ENCODE measurements at regions not wholly inside any gene's neighbourhood (a gene's known extent, or its start where the extent isn't known, plus 50 kb on each side); places are given as distances from the start of the nearest gene placed in this dataset.
"Not testable (repeated sequence)": the region's sequence is repeated elsewhere in the genome, so short reads cannot be mapped to it uniquely, and the experiment has no call there.

DNA sequence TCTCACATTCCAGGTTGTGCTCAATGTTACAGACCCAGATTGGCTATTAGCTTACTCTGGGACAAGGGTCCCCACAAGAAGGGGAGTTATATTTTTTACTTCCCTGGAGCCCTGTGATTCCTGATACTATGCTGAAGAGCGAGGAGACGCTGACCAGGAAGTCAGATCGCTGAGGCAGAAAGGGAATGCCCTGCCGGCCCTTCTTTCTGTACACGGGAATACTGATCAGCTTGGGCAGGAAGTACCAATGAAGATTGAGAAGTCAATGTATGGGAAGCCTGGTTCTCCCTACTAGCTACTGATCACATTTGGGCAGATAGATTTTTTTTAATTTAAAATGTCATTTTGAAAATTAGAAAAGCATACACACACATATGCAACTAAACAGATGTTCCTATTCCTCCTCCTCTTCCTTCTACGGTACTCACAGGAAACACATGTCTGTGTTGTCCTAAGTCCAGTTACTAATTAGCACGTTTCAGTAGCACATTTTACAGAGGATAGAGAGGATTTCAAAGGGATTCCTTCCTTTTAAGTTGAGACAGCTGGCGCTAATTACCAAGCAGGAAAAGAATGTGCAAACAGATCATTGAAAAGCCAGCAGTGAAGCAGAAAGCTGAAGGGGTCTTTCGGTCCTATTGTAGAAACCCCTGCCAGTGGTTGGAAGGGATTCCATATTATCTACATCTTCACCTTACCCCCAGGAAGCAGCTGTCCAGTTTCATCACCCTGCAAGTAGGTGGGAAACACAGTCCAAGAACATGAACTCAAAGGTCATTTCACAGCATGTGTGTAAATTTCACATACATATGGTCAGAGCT, 292.4 kb downstream of the DUSP6 start:
- no peak for DNase-seq (ENCODE audit: low read depth)

DNA sequence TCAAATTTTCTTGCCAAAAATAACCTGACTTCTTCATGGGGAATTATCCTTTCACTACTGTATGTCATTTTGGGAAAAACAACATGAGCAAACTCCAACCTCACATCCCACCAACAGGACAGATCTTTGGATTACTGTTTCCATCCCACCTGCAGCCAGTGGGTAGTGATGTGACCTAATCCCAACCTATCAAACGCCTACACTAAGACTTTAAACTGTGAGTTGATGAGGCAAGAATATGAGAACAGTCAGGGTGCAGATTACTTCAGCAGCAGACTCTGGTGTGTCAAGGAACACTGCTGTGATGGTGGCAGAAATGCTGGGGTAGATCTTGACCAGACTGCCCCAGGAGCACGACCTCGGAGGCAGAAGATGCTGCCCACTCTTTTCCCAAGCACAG, 293.2 kb downstream of the DUSP6 start:
- no peak for DNase-seq (ENCODE audit: low read depth)

DNA sequence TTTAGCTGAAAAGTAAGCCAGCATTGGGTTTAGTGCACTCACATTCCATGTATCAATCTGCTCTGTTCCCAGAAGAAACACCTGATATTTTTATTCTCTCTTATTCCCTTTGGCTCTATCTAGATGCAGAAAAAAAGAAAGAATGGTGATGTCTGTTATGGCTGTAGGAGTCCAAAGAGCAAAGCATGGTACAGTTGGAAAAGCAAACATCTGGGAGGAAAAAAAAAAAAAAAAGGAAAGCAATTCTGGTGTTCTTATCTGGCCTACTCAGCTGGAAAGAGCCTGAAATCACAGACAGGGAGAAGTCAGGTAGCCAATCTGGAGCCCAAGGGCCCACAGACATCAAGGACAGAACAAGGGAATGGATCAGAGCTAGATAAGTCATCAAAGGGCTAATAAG, 293.9 kb downstream of the DUSP6 start:
- DNase-seq (ENCODE audit: low read depth): no peak

DNA sequence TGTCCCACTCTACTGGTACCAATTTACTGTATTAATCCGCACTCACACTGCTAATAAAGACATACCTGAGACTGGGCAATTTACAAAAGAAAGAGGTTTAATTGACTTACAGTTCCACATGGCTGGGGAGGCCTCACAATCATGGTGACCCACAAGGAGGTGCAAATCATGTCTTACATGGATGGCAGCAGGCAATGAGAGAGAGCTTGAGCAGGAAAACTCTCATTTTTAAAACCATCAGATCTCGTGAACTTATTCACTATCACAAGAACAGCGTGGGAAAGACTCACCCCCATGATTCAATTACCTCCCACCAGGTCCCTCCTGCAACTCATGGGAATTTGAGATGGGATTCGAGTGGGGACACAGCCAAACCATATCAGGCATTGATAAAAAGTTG, 298.5 kb downstream of the DUSP6 start:
- DNase-seq (ENCODE audit: low read depth): not testable (repeated sequence)

DNA sequence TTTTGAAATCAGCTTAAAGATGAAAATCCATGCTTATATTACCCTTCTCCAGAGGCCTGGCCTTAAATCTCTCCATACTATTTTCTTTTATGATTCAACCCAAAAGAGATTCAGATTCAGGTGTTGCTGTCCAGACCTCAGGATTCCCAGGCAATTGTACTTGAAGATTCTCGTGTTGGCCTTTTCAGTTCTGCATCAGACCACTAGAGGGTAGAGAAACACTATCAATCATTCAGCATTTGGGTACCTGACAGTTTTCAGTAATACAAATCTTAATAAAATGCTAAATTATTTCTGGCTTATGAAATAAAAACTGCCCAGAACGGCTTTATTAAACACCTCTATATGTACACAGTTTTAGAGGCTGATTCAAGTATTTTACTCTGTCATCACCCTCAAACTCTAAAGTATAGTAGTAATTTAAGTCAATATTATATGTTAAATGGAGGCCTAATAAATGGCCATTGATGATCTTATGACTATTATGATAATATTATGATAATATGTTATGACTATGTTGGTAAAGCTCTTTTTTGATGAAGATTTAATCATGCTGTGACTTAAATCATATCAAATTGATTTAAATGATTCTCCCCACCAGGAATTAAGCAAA, 301.1 kb downstream of the DUSP6 start:
- no peak for DNase-seq (ENCODE audit: low read depth)

DNA sequence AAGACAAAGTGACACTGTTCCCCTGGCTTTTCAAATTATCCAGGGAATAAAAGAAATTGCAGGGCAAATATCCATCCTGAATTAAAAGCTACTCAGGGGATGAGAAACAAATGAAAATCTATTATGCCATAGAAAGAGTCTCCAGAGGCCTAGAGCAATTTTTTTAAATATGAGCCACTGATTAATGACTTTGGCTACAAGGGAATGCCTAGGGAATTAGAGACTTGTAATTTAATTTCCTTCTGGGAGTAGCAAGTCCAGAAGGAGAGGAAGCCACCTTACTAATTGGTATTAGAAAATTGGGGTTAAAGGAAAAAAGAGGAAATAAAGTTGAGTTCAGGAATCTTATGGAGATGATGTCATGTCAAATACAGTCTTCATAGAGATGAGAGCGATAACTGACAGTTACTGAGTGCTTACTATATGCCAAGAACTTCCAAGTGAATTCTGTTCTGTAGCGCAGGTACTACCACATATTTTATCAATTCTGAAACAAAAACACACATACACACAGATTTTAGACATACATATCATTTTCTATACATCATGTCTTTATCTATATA, 304.4 kb downstream of the DUSP6 start:
- DNase-seq (ENCODE audit: low read depth): no peak

DNA sequence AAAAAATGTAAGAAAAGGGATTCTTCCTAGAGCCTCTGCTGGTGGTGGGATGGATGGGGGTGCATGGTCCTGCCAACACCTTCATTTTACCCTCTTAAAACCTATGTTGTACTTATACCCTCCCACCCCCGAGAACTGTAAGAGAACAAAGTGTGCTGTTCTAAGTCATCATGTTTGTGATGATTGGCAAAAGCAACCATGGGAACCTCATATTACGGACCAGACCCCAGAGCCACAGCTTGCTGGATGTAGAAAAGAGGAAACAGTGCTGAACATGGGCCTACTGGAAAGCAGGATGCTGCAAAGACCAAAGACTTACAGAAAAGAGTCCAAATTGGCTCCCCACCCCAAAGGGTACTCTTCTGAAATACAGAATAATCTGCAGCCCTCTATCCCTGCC, 311.2 kb downstream of the DUSP6 start:
- no peak for DNase-seq (ENCODE audit: low read depth)

DNA sequence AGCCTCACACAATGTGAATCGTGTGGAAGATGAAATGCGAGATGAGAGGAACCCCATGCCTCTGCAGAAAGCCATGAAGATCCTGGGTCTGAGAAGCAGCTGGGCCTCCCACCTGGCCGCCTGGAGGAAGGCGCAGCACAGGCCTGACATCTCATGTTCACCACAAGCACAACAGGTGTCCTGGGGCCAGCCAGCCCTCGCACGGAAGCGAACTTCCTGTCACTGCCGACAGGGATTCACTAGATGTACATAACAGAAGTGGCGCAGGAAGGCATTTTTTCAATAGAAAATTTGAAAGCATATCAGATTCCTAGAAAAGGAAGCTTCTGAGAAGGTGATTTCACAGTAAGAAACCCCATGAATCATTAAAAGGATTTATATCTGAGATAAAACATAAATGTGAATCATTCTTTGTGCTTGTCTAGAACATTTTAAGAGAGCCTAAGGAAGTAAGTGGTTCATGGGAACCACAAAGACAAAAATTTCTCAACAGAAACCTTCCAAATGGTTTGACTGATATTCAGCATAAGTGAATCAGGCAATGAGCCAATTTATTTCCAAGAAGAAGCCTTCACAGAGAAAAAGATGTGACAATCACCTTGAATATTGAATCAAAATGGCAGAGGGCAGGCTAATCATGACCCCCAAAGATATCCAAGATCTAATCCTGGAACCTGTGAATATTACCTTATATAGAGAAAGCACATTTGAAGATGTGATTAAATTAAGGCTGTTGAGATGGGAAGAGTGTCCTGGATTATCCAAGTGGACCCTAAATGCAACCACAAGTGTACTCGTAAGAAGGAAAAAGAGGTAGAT, 311.9 kb downstream of the DUSP6 start:
- peak; percentile 73 for DNase-seq (ENCODE audit: low read depth)

DNA sequence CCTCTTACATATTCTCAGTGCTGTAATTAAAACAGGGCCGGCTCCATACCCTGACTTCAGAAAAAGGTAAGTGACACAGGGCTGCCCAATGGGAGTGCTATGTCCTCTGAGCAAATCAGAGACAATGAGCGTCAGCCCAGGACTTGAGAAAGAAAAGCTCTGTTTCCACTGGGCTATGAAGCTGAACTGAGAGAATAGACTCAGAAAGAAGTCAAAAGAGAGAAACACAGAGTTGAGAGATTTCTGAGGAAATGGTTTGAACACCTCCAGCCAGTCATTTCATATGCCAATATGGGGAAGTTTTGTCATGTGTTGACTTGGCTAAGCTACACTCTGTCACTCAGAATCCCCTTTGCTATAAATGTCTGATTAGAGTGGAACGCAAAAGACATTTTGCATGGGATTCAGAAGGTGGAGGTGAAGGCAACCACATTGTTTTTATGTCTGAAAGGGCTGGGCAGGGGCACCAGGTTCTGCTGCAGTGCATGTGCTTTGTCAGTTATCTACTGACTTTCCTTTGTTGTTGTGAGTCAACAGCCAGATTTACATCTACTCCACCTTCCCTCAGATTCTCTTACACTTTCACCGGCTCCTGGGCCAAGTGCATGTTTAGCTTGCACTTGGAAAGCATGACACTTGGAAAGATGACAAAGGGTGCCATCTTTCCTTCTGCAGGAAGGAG, 313.3 kb downstream of the DUSP6 start:
- no peak for DNase-seq (ENCODE audit: low read depth)

DNA sequence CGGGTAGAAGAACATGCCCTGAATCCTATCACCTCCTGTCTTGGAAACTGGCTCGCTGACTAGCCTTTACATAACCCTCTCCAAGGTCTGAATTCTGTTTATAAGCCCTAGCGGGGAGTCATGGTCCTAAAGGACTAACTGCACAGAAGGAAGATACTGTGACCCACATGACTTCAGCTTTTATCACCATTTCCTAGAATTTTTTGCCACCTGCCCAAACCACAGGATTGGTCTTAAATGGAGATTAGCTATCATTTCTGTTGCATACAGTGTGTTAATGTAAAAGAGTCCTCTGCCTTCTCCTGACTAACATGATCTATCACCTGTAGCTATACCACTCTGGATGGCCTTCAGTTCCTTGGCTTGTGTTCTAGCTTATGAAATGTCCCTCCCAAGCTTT, 319.2 kb downstream of the DUSP6 start:
- DNase-seq (ENCODE audit: low read depth): no peak

DNA sequence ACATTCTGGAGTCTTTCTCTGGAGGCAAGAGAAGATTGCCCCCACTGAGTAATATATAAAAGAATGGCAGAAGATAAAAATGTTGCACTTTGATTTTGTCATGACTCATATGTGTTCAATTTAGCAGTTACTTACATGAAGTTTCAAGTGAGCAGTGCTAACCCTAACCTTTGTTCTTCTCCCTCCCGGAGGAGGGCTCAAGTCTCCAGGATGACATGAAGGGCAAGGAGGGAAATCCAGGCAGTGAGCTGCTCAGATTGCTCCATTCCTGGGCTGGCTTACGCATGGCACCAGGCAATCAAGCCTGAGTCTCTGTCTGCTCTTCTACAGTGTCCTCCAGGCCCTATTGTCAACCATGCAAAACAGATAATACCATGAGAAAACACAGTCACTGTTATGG, 322.3 kb downstream of the DUSP6 start:
- DNase-seq (ENCODE audit: low read depth): no peak

DNA sequence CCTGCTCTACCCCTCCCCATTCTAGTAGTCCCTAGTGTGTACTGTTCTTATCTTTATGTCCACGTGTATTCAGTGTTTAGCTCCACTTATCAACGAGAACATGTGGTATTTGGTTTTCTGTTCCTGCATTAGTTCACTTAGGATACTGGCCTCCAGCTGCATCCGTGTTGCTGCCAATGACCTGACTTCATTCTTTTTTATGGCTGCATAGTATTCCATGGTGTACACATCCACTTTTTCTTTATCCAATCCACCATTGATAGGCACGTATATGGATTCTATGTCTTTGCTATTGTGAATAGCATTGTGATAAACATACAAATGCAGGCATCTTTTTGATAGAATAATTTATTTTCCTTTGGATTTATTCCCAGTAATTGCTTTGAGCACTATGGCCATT, 327.7 kb downstream of the DUSP6 start:
- DNase-seq (ENCODE audit: low read depth): no peak

DNA sequence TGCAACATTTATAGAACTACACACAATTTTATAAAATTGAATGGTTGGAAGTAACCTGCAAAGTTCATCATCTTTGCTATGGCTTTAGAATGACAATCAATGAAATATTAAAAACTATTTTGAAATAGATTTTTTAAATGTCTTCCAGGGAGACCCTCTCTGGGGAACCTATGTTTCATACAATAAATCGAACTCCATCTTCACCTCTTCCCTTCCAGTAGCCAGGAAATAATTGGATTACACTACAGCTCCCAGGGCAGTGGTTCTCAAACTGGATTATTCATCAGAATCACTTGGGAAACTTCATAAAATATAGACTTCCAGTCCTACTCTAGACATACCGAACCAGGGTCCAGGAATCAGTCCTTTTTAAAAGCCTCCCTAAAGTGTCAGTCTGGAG, 328.4 kb downstream of the DUSP6 start:
- DNase-seq (ENCODE audit: low read depth): no peak

DNA sequence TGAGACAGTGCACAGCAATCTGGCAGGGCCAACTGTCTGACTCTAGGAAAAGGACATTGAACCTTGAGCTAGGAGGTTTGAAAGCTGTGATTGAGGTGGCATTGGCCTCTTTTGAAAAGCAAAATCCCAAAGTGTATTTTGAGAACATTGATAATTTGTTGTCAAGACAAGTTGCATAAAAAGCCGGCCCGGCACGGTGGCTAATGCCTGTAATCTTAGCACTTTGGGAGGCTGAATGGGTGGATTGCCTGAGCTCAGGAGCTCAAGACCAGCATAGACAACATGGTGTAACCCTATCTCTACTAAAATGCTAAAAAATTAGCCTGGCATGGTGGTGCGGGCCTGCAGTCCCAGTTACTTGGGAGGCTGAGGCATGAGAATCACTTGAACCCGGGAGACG, 331.6 kb downstream of the DUSP6 start:
- DNase-seq (ENCODE audit: low read depth): no peak

DNA sequence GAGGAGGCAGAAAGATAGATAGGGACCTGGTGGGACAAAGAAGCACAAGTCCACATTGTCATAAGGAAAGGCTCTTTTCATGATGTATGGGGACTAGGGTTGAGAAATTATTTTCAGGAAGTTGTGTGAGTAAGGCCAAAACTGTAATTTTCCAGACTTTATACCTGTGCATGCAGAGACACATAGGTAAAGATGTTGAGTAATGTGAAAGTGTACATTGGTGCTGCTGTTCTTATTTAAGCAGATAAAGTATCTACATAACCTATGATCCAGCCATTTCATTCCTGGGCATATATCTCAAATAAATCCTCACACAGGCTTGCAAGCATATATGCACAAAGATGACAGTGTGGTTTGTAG, 332.2 kb downstream of the DUSP6 start:
- no peak for DNase-seq (ENCODE audit: low read depth)

DNA sequence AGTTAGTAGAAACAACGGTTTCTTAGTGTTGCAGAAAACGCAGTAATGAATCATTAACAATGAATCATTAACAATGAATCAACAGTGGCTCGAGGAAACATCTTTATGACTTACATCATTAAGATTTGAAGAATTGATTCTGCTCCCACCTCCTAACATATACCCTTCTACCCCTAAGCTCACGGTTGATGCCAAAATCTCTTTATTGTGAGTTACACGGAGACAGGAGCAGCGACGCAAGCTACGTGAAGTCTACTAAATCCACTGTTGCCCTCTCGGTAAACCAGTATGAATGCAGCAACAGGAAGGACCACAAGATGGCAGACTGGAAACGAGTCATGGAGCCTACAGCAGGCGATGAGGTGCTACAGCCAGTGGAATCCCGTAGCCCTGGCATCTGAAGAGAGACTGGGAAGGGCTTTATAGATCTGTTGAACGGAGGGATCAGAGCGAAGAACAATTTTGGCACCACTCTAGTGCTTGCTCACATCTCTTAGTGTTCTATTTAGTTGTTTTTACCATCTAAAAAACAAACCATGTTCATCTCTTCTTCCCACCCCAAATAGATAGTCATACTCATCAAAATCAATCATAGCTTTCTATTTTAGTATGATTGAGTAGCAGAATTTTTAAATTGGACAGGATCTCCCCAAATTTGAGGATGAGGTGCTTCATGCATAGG, 332.7 kb downstream of the DUSP6 start:
- peak; percentile 60 for DNase-seq (ENCODE audit: low read depth)

DNA sequence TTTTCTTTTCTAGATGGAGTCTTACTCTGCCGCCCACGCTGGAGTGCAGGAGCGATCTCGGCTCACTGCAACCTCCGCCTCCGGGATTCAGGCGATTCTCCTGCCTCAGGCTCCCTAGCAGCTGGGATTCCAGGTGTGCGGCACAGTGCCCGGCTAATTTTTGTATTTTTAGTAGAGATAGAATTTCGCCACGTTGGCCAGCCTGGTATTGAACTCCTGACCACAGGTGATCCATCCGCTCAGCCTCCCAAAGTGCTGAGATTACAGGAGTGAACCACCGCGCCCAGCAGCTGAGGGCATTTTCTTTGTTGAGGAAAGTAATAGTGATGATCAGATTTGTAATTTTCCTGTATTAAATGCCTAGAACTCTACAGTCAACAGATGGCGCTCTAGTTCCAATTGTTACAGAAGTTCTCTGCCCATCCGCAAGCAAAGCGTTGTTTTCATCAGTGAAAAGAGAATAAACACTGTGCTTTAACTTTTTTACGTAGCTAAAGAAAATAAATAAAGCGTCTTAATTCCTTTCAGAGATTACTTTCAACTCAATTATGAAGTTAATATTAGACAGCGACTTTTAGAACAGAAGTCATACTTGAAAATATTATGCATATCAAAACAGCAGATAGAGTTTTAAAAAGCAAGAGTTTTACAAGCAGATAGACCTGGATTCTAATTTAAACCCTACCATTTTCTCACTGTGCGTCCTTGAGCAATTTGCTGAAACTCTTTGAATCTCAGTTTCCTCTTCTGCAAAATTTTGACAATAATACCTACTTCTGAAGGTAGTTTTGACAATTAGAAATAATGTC, 335.1 kb downstream of the DUSP6 start:
- peak; percentile 27 for DNase-seq (ENCODE audit: low read depth)

DNA sequence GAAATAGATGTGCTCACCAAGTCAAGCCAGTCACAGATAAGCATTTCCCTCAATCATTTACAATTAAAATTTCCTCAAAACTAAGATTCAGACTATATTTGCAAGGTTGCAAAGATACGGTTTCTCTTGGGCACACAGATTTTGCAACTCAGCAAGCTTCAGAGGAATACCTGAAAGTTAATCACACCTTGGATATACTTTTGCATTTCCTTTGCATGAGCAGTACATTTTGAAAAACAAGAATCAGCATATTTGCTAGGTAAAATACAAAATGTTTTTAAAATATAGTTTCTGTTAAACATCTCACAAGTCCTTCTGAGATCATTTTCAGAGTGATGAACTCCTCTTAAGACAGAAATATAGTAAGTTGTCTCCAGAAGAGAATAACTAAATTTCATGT, 336.9 kb downstream of the DUSP6 start:
- no peak for DNase-seq (ENCODE audit: low read depth)

DNA sequence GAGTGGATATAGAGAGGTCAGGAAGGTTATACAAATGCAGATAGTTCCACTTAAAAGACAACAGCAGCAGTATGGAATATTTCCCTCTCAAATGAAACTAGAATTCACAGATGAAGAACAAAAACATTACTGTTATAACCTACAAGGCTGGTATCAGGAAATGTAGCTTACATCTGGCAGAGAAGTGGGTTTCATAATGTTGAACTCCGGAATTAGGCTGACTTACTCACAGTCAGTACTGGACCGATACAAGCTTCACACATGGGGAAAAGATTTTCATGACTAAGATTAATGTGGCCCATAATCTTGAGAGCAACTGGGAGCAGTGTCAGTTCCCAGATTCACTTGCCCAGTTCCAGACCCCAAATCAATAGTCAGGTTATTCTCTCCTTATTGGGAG, 353.9 kb downstream of the DUSP6 start:
- DNase-seq (ENCODE audit: low read depth): no peak

DNA sequence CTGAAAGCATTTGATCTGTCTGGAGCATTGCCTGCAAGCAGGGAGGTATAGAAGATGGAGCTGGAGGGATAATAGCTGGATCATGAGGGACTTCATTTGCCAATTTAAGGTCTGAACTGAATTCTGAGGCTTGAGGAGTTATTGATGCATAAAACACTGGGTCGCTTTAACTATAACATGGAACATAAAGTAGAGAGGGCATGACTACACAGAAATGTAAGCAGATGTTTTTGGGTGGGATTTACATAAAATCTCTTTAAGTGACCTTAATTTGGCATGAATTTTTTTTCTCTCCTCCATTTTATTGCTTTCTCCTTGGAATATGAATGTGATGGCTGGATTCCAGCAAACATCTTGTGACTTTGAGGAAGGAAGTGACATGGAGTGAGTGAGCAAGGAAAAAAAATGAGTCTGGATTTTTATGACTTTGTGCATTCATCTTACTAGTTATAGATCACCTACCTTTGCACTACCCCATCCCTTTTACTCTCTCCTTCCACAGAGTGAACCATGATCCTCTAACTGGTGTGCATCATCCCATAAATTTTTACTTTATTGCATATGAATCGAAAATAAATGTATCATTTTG, 356.0 kb downstream of the DUSP6 start:
- DNase-seq (ENCODE audit: low read depth): no peak

Data from stimulated activated CD4-positive, alpha-beta T cell treated with anti-CD3 and anti-CD28 coated beads, Interleukin-2, amount 100 ng/mL, for 4 hours (primary cell).